NCI-H69 (cell line): ENCODE measurements at regions not wholly inside any gene's neighbourhood (a gene's known extent, or its start where the extent isn't known, plus 50 kb on each side); places are given as distances from the start of the nearest gene placed in this dataset.

ENCODE experiments used
- DNase-seq: peaks from one replicate; lab custom pipeline; 2025; lab: John Stamatoyannopoulos, UW

GRCh38 chr4:56086073-56086541 lies 137.4 kb downstream of the CEP135 start:
- DNase-seq, result peak; percentile 92

GRCh38 chr4:56085275-56085674 lies 136.5 kb downstream of the CEP135 start:
- DNase-seq, result no peak

GRCh38 chr4:56084851-56085250 lies 136.1 kb downstream of the CEP135 start:
- DNase-seq, result no peak
